Spinal cord (tissue), 9 donors: ENCODE measurements at regions not wholly inside any gene's neighbourhood (a gene's known extent, or its start where the extent isn't known, plus 50 kb on each side); places are given as distances from the start of the nearest gene placed in this dataset.

Source experiments
- DNase-seq, 6 donors: peaks; one replicate each; pipeline versions ENCODE4 v3.0.0 to v3.0.0-alpha.2; 2013 to 2015; ENCODE audit warnings: low spot score in 6 of 6, low read depth in 4 of 6
- H3K27ac ChIP-seq: one replicate; pipeline ENCODE4 v1.5.1; 2013; ENCODE audit warnings: low read depth, low read length, control low read depth
- H3K27me3 ChIP-seq: one replicate; pipeline ENCODE4 v1.6.1; 2013; ENCODE audit warnings: low read length; ENCODE audit not compliant: control insufficient read depth, insufficient read depth
- H3K36me3 ChIP-seq: one replicate; pipeline ENCODE4 v1.6.1; 2013; ENCODE audit warnings: low read length; ENCODE audit not compliant: control insufficient read depth, insufficient read depth
- H3K4me1 ChIP-seq: one replicate; pipeline ENCODE4 v1.6.1; 2013; ENCODE audit warnings: low read length; ENCODE audit not compliant: control insufficient read depth, insufficient read depth
- H3K4me3 ChIP-seq: one replicate; pipeline ENCODE4 v1.5.1; 2013; ENCODE audit warnings: low read depth, low read length, control low read depth
- H3K9me3 ChIP-seq: one replicate; pipeline ENCODE4 v1.6.1; 2013; ENCODE audit warnings: low read length; ENCODE audit not compliant: control insufficient read depth, insufficient read depth
- WGBS: methylation state at CpG from one replicate; pipeline ENCODE4 v1.1.5; 2013; ENCODE audit warnings: missing lambda C conversion rate; ENCODE audit not compliant: insufficient coverage; 5-methylcytosine and 5-hydroxymethylcytosine counted together
- donor health status: healthy.

GRCh38 chr4:175412161-175412560 lies 399.9 kb downstream of the GPM6A start:
- WGBS, result 88% methylated on average over 1 of the region's 3 CpGs
- no peaks in the 10 kb centered on the region for H3K27me3 ChIP-seq
- no peaks in the 10 kb centered on the region for H3K36me3 ChIP-seq
- DNase-seq, result no peak
- H3K27ac ChIP-seq, result no peak overlapping the region
- H3K4me3 ChIP-seq, result no peak overlapping the region
- H3K9me3 ChIP-seq, result peaks cover 5% of the 10 kb centered on the region
- H3K4me1 ChIP-seq, result no peaks in the 10 kb centered on the region

- no peak overlapping the region for H3K27ac ChIP-seq
- H3K27me3 ChIP-seq, result no peaks in the 10 kb centered on the region
- H3K36me3 ChIP-seq, result no peaks in the 10 kb centered on the region
- DNase-seq, result no peak
- H3K9me3 ChIP-seq, result peaks cover 8% of the 10 kb centered on the region
- no peaks in the 10 kb centered on the region for H3K4me1 ChIP-seq
- no CpG with 5 or more reads among the region's 2 CpGs for WGBS
- no peak overlapping the region for H3K4me3 ChIP-seq
These were observed 399.3 kb downstream of the GPM6A start for GRCh38 chr4:175412746-175413145.

GRCh38 chr4:175413561-175413960 lies 398.5 kb downstream of the GPM6A start:
- 100% methylated on average over 5 of the region's 5 CpGs for WGBS

GRCh38 chr4:175414602-175415001 lies 397.5 kb downstream of the GPM6A start:
- Histone ChIP-seq H3K4me1 (no peaks in the 10 kb centered on the region), H3K4me3 (no peak overlapping the region), H3K36me3 (no peaks in the 10 kb centered on the region), H3K9me3 (peaks cover 8% of the 10 kb centered on the region), H3K27me3 (no peaks in the 10 kb centered on the region), H3K27ac (no peak overlapping the region)
- no peak for DNase-seq
- no CpG with 5 or more reads among the region's 2 CpGs for WGBS

More at GRCh38 chr4:175413561-175413960, 398.5 kb downstream of the GPM6A start:
- H3K27ac ChIP-seq, result no peak overlapping the region
- no peak overlapping the region for H3K4me3 ChIP-seq
- no peaks in the 10 kb centered on the region for H3K4me1 ChIP-seq
- no peak for DNase-seq
- H3K9me3 ChIP-seq, result peaks cover 8% of the 10 kb centered on the region
- H3K27me3 ChIP-seq, result no peaks in the 10 kb centered on the region
- H3K36me3 ChIP-seq, result no peaks in the 10 kb centered on the region

DNA sequence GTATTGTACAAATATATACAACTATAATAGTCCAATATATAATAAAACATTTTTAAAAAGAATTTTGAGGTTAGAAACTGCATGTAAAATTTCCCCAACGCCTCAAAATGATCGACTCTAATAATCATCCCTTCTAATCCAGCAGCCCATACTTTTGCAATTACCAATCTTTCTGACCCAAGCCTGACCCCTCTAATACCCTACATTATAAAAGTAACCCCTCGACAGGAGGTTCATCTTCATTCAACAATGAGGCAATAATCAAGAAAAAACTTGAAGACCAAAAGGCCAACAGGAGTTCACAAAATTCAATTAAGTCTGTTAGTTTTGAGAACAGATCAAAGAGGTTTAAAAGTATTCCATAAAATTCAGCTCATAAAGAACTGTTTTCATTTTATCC lies 393.5 kb downstream of the GPM6A start:
- H3K36me3 ChIP-seq, result no peaks in the 10 kb centered on the region
- peaks cover 8% of the 10 kb centered on the region for H3K9me3 ChIP-seq
- no peak for DNase-seq
- H3K27ac ChIP-seq, result no peak overlapping the region
- no peaks in the 10 kb centered on the region for H3K4me1 ChIP-seq
- H3K27me3 ChIP-seq, result no peaks in the 10 kb centered on the region
- H3K4me3 ChIP-seq, result no peak overlapping the region
- WGBS, result no CpG with 5 or more reads among the region's 3 CpGs

DNA sequence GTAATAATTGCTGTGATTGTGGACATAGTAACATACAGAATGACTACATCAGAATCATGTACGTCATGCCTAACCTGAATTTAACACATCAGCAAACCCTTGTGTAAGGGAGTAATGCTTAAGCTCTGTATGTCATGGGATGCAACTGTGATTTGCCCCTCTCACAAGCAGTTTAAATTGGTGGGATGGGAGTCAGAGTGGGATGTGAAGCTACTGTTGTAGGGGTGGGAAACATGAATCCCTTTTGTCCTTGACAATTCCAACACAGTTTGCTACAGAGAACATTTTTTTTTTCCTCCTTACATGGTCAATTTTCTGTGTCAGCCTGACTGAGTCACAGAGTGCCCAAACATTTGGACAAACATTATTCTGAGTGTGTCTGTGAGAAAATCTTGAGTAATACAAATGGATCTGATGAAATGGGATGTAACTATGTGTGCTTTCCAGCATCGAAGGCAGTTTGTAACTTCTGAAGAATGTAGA lies 392.8 kb downstream of the GPM6A start:
- Histone ChIP-seq H3K27me3 (no peaks in the 10 kb centered on the region), H3K4me3 (no peak overlapping the region), H3K36me3 (no peaks in the 10 kb centered on the region), H3K9me3 (peaks cover 4% of the 10 kb centered on the region), H3K4me1 (no peaks in the 10 kb centered on the region), H3K27ac (peak overlapping the region; percentile 30)
- DNase-seq, result no peak
- WGBS, result no CpG with 5 or more reads among the region's 2 CpGs

DNA sequence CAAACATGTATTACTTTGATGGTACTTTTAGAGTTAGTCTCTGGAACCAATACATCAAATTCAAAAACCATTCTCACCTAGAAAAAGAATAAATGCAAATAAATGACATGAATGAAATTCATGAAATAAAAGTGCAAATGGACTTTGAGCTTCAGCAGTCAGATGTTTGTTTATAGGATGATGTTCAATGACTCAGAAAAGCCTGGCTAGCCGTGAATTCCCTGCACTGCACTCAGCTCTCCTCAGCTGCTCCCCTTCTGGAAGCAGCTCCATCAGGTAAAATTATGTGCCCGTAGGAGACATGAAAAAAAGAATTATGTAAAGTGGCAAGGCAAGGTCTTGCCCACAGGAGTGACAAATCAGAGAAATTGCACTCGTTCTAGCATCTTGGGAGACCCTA lies 390.6 kb downstream of the GPM6A start:
- no peak overlapping the region for H3K27ac ChIP-seq
- no peak for DNase-seq
- no peak overlapping the region for H3K4me3 ChIP-seq
- 40% methylated on average over 1 of the region's 3 CpGs for WGBS
- H3K36me3 ChIP-seq, result no peaks in the 10 kb centered on the region
- no peaks in the 10 kb centered on the region for H3K4me1 ChIP-seq
- no peaks in the 10 kb centered on the region for H3K27me3 ChIP-seq
- H3K9me3 ChIP-seq, result peaks cover 3% of the 10 kb centered on the region

- H3K4me1 ChIP-seq, result no peaks in the 10 kb centered on the region
- H3K27me3 ChIP-seq, result no peaks in the 10 kb centered on the region
- WGBS, result no CpG with 5 or more reads among the region's 2 CpGs
- no peaks in the 10 kb centered on the region for H3K36me3 ChIP-seq
- H3K4me3 ChIP-seq, result no peak overlapping the region
- peaks cover under 1% of the 10 kb centered on the region for H3K9me3 ChIP-seq
- no peak for DNase-seq
- no peak overlapping the region for H3K27ac ChIP-seq
These were observed 389.7 kb downstream of the GPM6A start for GRCh38 chr4:175422331-175422730.

DNA sequence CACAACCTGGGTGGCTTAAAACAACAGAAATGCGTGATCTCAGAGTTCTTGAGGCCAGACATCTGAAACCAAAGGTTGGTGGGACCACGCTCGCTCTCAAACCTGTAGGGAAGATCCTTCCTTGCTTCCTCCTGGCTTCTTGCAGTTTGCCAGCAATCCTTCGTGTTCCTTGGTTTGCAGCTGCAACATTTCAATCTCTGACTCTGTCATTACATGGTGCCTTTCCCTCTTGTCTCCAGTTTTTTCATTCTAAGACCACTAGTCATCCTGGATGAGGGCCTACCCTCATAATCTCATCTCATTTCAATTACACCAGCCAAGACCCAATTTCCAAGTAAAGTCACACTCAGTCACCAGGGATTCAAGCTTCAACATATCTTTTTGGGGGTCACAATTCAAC lies 388.0 kb downstream of the GPM6A start:
- H3K4me3 ChIP-seq, result no peak overlapping the region
- DNase-seq, result no peak
- 95% methylated on average over 4 of the region's 4 CpGs for WGBS

DNA sequence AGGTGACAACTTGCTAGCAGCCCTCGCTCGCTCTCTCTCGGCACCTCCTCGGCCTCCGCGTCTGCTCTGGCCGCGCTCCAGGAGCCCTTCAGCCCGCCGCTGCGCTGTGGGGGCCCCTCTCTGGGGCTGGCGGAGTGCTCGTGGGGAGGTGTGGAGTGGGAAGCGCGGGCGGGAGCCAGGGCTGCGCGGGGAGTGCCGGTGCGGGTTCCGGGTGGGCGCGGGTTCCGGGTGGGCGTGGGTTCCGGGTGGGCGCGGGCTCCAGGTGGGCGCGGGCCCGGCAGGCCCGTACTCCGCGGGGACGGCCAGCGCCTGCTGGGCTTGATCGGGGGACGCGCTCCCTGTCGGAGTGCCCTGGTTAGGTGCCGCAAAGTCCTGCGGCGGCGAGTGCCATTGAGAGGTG lies 384.3 kb downstream of the GPM6A start:
- DNase-seq, result no peak
- Histone ChIP-seq H3K27me3 (no peaks in the 10 kb centered on the region), H3K36me3 (no peaks in the 10 kb centered on the region), H3K9me3 (no peaks in the 10 kb centered on the region), H3K4me1 (no peaks in the 10 kb centered on the region), H3K4me3 (no peak overlapping the region), H3K27ac (no peak overlapping the region)
- 87% methylated on average over 32 of the region's 44 CpGs for WGBS

More for the DNA sequence above, 388.0 kb downstream of the GPM6A start:
- Histone ChIP-seq H3K36me3 (no peaks in the 10 kb centered on the region), H3K4me1 (no peaks in the 10 kb centered on the region), H3K27ac (no peak overlapping the region), H3K9me3 (no peaks in the 10 kb centered on the region), H3K27me3 (no peaks in the 10 kb centered on the region)
